NCI-H2029 treated with DMSO at 0.1 percent for 48 hours (cell line): ENCODE measurements at regions not wholly inside any gene's neighbourhood (a gene's known extent, or its start where the extent isn't known, plus 50 kb on each side); places are given as distances from the start of the nearest gene placed in this dataset.

Source experiments
- DNase-seq: peaks from one replicate; lab custom pipeline; 2025; lab: John Stamatoyannopoulos, UW

GRCh38 chr12:76611533-76611932 lies 52.0 kb upstream of the OSBPL8 start:
- DNase-seq, result no peak

- no peak for DNase-seq
Observed at GRCh38 chr12:76614364-76614763, 54.8 kb upstream of the OSBPL8 start.

GRCh38 chr12:76618031-76618430 lies 58.5 kb upstream of the OSBPL8 start:
- DNase-seq, result no peak

DNA sequence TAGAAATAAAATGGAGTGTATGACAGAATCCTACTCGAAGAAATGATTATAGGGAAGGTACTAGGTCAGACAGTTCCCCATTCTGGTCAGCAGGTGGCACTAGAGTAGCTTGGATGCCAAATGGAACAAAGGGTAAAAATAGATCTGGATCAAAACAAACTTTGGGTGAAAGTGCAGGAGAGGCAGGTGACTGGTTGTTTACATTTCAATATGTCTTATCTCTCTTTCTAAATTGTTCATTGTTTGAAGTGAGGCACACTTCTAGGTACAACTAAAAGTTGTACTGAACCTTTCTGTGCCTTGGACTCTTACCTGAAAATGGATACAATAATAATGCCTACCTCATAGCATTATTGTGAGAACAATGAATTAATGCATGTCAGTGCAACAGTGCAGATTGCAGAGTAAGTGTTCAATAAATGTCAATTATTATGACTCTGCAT lies 62.0 kb upstream of the OSBPL8 start:
- peak; percentile 80 for DNase-seq

DNA sequence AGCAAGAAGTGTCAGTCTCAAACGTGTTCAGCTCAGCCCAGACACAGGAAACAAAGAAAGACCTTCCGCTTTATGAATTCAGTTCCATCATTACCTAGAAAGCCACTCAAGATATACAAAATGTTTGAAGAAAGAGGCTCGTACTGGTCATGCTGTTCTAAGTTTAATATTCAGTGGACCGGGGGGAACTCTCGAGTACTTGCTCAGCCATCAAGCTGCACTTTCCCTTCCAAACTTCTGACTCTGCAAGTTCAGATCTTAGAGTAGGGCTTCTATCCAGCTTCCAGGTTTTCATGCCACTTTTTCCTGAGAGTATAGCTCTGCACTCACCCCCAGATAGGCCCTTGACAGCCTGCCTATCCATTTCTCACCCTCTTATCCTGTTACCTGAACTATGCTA lies 62.8 kb upstream of the OSBPL8 start:
- no peak for DNase-seq

GRCh38 chr12:76622915-76623314 lies 63.3 kb upstream of the OSBPL8 start:
- DNase-seq, result no peak

GRCh38 chr12:76623931-76624330 lies 64.4 kb upstream of the OSBPL8 start:
- DNase-seq, result peak; percentile 62

DNA sequence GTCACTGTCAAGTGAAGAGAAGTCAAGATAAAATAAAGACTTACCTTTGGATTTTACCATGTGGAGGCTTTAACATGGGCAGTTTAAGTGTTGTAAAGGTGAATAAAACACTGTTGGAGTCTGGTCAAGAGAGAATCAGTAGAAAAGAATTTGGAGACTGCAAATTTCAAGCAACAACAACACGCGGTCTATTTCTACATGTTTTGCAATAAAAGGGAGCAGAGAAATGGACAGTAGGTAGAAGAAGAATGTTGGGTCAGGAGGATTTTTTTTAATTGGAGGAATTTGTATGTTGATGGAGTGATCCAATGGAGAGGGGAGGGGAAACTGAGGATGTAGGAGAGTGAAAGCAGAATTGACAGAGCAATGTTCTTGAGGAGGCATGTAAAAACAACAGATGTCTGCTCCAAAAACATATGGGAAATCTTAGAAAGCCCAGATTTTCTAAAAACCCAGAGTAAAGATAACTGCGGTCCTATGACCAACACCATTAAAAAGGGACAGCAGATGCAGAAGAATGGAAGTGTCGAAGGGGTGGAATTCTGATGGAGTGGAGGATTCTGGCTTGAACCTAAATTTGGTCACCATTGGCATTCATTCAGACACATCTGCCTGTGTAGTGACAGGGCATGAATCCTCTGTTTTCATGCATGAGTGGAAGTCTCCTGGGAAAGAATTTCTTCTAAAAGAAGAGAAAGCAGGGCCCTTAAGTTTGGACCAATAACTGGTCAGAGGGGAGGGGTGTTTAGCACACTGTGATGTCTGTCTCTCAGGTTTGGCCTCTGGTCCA lies 68.0 kb upstream of the OSBPL8 start:
- no peak for DNase-seq

- no peak for DNase-seq
Observed at GRCh38 chr12:76628745-76629144, 69.2 kb upstream of the OSBPL8 start.

DNA sequence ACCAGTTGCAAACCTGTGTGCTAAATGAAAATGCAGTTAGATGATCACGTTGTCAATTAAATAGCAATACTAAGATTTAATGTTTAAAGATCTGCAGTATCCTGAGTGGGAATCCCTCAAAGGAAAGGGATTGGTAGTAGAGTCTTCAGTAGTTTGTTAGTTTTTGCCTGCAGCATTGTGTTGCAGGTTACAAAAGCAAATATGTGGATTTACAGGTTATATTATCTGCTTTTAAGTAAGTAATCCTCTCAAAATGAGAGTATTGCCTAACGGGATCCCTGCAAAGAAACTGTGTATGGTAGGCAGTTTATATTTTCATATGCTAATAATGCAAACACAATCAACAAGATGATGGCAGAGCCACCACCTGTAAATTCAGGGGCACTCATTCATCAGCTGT lies 72.2 kb upstream of the OSBPL8 start:
- DNase-seq, result no peak

DNA sequence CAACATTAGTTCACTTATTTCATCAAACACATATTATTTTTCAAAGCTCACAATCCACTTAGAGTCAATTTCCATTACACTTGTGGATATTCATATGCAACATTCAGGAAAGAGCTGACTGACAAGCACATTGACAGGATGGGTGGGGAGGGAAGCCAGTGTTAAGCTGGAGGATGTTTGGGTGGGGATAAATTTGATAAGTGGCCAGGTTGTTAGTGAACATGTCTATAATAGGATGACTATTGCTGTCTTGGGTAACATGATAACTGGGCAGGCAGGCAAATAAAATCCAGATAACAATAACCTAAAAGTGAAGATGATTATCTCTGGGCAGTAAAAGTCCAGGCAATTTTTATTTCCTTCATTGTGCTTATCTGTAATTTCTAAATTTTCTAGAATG lies 73.8 kb upstream of the OSBPL8 start:
- peak; percentile 45 for DNase-seq

DNA sequence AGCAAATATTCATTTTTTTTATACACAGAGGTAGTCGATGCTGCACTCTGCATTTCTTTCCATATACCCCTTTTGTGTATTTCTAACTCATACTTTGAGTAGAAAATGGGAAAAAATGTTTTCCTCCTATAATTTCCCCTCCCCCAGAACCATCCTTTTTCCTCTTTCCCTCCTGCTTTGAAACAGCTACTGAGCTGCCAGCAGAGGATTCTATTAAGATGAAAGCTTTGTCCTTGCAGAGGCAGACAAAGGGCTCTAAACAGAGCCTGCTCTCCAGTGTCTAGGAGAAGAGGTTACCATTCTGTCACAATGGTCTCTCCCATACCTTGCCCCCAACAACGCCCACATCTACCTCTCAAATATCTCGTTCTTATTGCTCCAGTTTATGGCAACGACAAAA lies 74.6 kb upstream of the OSBPL8 start:
- DNase-seq, result no peak

- no peak for DNase-seq
Observed at GRCh38 chr12:76636121-76636692, 76.6 kb upstream of the OSBPL8 start.

- DNase-seq, result no peak
Observed at GRCh38 chr12:76637807-76638206, 78.2 kb upstream of the OSBPL8 start.

GRCh38 chr12:76639646-76640045 lies 80.1 kb upstream of the OSBPL8 start:
- no peak for DNase-seq

DNA sequence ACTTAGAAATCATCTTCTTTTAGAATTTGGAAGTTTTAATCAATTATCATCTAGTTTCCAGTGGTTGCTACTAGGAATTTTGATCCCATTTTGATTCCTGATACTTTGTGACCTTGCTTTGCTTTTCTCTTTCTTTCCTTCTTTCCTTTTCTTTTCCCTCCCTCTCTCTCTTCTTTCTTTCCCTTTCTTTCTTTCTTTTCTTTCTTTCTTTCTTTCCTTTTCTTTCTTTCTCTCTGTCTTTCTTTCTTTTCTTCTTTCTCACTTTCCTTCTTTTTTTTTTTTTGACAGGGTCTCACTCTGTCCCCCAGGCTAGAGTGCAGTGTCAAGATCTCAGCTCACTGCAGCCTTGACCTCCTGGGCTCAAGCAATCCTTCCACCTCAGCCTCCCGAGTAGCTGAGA lies 81.5 kb upstream of the OSBPL8 start:
- no peak for DNase-seq

DNA sequence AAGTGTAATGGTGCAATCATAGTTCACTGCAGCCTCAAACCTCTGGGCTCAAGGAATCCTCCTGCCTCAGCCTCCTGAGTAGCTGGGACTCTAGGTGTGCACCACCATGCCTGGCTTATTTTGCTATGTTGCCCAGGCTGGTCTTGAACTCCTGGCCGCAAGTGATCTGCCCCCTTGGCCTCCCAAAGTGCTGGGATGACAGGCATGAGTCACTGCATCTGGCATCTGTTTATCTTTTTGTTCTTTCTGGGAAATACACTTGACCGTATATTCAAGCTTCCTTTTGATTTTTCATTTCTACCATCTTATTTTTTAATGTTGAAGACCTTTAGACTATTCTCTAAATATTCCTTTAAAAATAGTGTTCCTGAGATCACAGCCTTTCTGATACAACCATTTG lies 82.4 kb upstream of the OSBPL8 start:
- DNase-seq, result no peak

- no peak for DNase-seq
Observed at GRCh38 chr12:76643438-76643837, 83.9 kb upstream of the OSBPL8 start.

DNA sequence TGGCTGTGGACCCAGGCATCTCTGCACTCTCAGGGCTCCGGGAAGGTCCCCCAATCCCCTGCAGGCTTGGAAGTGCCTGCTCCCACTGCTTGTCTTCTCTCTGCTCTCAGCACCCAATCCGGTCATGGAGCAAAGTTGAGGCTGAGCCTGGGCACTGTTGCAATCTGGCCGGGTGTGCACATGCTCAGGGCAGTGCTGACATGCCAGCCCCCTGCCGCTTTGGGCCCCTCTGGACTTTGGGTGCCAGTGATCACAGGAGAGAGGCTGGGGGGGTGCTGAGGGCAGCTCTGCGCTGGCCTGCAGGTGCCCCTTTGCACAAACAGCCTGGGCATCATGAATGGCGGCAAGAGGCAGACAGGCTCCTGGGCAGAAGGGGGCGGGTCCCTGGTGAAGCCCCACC lies 85.4 kb upstream of the OSBPL8 start:
- DNase-seq, result no peak

- no peak for DNase-seq
Observed at GRCh38 chr12:76645934-76646333, 86.4 kb upstream of the OSBPL8 start.

DNA sequence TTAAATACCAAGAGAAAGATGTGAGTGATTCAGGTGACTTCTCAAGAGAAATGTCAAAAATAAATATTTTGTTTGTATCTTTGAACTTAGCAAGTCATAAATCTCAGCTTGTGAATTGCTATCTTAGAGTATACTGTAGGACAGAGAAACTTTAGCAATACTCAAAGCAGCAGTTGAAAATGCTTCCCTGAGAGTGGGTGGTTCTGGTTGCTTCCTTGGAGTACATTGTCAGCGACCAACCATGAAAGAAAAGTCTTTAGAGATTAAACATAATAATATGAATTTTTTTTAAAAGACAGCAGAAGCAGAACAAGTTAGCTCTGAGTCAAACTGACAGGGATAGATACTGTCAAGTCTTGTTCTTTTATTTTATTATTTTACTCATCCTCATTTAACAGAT lies 86.8 kb upstream of the OSBPL8 start:
- no peak for DNase-seq

DNA sequence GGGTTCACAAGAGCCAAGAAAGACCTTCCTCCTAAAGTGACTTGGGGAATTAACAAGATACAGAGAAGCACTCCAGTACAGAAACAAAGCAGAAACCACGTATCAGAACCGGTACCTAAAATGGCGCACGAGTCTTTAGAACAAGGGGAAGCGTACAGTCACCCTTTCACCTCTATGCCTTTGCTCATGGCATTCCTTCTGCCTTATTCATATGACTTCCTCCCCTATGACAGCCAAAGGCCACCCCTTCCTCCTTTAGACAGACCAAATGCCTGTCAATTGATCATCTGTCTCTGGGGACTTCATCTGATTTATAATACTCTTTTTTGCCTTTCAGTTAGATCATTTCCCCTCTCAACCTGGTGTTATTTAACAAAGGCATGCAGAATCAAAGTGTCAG lies 89.5 kb upstream of the OSBPL8 start:
- no peak for DNase-seq

GRCh38 chr12:76652402-76652801 lies 92.8 kb upstream of the OSBPL8 start:
- no peak for DNase-seq

- DNase-seq, result no peak
Observed at GRCh38 chr12:76653342-76653741, 93.8 kb upstream of the OSBPL8 start.
